ENCODE measurements at regions not wholly inside any gene's neighbourhood (a gene's known extent, or its start where the extent isn't known, plus 50 kb on each side); places are given as distances from the start of the nearest gene placed in this dataset.

DNA sequence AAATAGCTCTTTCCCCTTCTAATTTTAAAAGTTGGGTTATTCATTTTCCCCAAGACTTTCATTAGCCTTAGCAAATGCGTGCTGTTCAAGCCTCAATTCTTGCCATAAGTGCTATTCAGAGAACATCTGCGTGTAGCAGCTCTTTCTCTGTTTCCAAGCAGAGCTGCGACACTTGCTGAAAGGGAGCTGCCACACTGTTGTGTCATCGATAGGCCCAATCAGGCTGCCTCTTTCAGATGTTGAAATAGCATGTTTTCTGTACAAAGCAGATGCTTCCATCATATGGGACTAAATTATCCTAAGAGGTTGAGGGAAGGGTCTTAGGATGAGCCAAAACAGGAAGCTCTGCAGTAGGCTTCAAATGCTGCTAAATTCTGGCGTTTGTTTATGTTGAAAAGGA is 220.9 kb upstream of the CDC14C start:
- no peak overlapping the region for H3K4me3 ChIP-seq (ENCODE audit: low read length)
- H3K27ac ChIP-seq (ENCODE audit: low read length): no peak overlapping the region
- DNase-seq: no peak
- no peaks in the 10 kb centered on the region for H3K9me2 ChIP-seq (replicated peaks; ENCODE audit: insufficient read depth, low read length)
- H4K20me1 ChIP-seq (ENCODE audit: insufficient read depth, low read depth, low read length): no peaks in the 10 kb centered on the region
- H3K4me2 ChIP-seq (ENCODE audit: low read depth, low read length, poor library complexity, severe bottlenecking): no peak overlapping the region
- no peaks in the 10 kb centered on the region for H3K36me3 ChIP-seq (ENCODE audit: insufficient read depth, low read length)
- no peaks in the 10 kb centered on the region for H3K9me3 ChIP-seq (ENCODE audit: low read length)
- H3K4me1 ChIP-seq (ENCODE audit: low read length): peaks cover 5% of the 10 kb centered on the region
- 0 out of 2 replicates have a peak overlapping the region, but pooled peaks have one; percentile 66 for H2AFZ ChIP-seq (ENCODE audit: low read length)
- no peaks in the 10 kb centered on the region for H3K79me2 ChIP-seq (ENCODE audit: low read length)
- H3K27me3 ChIP-seq (ENCODE audit: low read length): no peaks in the 10 kb centered on the region
- no peak overlapping the region for H3K9ac ChIP-seq (ENCODE audit: low read length)

GRCh38 chr7:48708122-48708521 is 216.2 kb upstream of the CDC14C start:
- H3K4me1 ChIP-seq (ENCODE audit: low read length): peaks cover 22% of the 10 kb centered on the region
- H4K20me1 ChIP-seq (ENCODE audit: insufficient read depth, low read depth, low read length): no peaks in the 10 kb centered on the region
- H3K27ac ChIP-seq (ENCODE audit: low read length): no peak overlapping the region
- H3K36me3 ChIP-seq (ENCODE audit: insufficient read depth, low read length): no peaks in the 10 kb centered on the region
- no peak overlapping the region for H3K9ac ChIP-seq (ENCODE audit: low read length)
- no peak overlapping the region for H3K4me3 ChIP-seq (ENCODE audit: low read length)
- H3K27me3 ChIP-seq (ENCODE audit: low read length): no peaks in the 10 kb centered on the region
- no peak overlapping the region for H3K4me2 ChIP-seq (ENCODE audit: low read depth, low read length, poor library complexity, severe bottlenecking)
- H2AFZ ChIP-seq (ENCODE audit: low read length): peak overlapping the region; percentile 31; the same call in 1 of the 2 replicates
- no peak for DNase-seq
- no peaks in the 10 kb centered on the region for H3K79me2 ChIP-seq (ENCODE audit: low read length)
- no peaks in the 10 kb centered on the region for H3K9me3 ChIP-seq (ENCODE audit: low read length)
- H3K9me2 ChIP-seq (replicated peaks; ENCODE audit: insufficient read depth, low read length): no peaks in the 10 kb centered on the region

DNA sequence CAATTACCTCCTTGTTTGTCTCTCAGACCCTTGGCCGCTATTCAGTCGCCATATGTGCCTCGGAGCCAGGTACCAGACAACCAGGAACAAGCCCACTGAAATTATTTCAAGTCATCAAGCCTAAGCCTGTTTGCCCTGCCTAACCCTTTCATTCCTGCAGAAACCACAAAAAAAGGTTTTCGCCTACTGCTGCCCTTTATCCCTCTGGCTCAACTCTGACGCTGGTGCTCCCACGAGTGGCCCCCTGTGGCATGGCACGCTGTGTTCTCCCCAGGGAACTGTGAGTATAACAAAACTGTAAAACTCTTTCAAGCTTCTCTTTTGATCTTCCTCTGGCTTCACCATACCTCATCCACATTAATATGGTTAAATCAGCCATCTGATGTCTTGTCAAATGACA is 215.7 kb upstream of the CDC14C start:
- Histone ChIP-seq H3K27ac (ENCODE audit: low read length) (no peak overlapping the region), H3K27me3 (ENCODE audit: low read length) (no peaks in the 10 kb centered on the region), H4K20me1 (ENCODE audit: insufficient read depth, low read depth, low read length) (no peaks in the 10 kb centered on the region), H3K9me2 (replicated peaks; ENCODE audit: insufficient read depth, low read length) (no peaks in the 10 kb centered on the region), H3K79me2 (ENCODE audit: low read length) (no peaks in the 10 kb centered on the region), H3K4me1 (ENCODE audit: low read length) (peaks cover 19% of the 10 kb centered on the region), H3K4me3 (ENCODE audit: low read length) (no peak overlapping the region), H3K9ac (ENCODE audit: low read length) (no peak overlapping the region), H3K36me3 (ENCODE audit: insufficient read depth, low read length) (no peaks in the 10 kb centered on the region), H2AFZ (ENCODE audit: low read length) (peak overlapping the region; percentile 31; the same call in 1 of the 2 replicates), H3K4me2 (ENCODE audit: low read depth, low read length, poor library complexity, severe bottlenecking) (no peak overlapping the region), H3K9me3 (ENCODE audit: low read length) (no peaks in the 10 kb centered on the region)
- no peak for DNase-seq

GRCh38 chr7:48710995-48711394 is 213.4 kb upstream of the CDC14C start:
- no peaks in the 10 kb centered on the region for H3K36me3 ChIP-seq (ENCODE audit: insufficient read depth, low read length)
- H3K27ac ChIP-seq (ENCODE audit: low read length): no peak overlapping the region
- no peak overlapping the region for H3K4me3 ChIP-seq (ENCODE audit: low read length)
- H4K20me1 ChIP-seq (ENCODE audit: insufficient read depth, low read depth, low read length): no peaks in the 10 kb centered on the region
- H3K9me3 ChIP-seq (ENCODE audit: low read length): no peaks in the 10 kb centered on the region
- H3K4me2 ChIP-seq (ENCODE audit: low read depth, low read length, poor library complexity, severe bottlenecking): no peak overlapping the region
- no peaks in the 10 kb centered on the region for H3K79me2 ChIP-seq (ENCODE audit: low read length)
- peaks cover 19% of the 10 kb centered on the region for H3K4me1 ChIP-seq (ENCODE audit: low read length)
- H3K9ac ChIP-seq (ENCODE audit: low read length): no peak overlapping the region
- peak; percentile 75 for DNase-seq
- no peak overlapping the region for H2AFZ ChIP-seq (ENCODE audit: low read length)
- no peaks in the 10 kb centered on the region for H3K9me2 ChIP-seq (replicated peaks; ENCODE audit: insufficient read depth, low read length)
- no peaks in the 10 kb centered on the region for H3K27me3 ChIP-seq (ENCODE audit: low read length)

DNA sequence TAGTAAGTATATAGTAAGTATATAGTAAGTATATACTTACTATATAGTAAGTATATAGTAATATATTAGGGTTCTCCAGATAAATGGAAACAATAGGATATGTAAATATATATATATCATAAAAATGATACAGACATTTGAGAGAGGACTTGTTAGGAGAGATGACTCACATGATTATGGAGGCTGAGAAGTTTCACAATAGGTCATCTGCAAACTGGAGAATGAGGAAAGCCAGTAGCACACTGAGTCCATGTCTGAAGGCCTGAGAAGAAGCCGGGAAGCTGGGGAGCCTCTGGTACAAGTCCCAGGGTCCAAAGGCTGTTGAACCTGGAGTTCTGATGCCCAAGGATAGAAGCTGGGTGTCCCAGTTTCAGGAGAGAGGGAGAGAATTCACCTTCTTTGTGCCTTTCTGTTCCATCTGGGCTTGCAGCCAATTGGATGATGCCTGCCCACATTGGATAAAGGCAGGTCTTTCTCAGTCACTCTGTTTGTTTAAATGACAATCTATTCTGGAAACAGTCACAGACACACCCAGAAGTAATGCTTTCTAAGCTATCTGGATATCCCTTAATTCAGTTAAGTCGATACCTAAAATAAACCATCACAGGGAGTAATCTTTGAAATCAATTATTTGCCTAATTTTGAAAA is 205.5 kb upstream of the CDC14C start:
- Histone ChIP-seq H3K27me3 (ENCODE audit: low read length) (no peaks in the 10 kb centered on the region), H3K9me2 (replicated peaks; ENCODE audit: insufficient read depth, low read length) (no peaks in the 10 kb centered on the region), H3K9me3 (ENCODE audit: low read length) (no peaks in the 10 kb centered on the region)

DNA sequence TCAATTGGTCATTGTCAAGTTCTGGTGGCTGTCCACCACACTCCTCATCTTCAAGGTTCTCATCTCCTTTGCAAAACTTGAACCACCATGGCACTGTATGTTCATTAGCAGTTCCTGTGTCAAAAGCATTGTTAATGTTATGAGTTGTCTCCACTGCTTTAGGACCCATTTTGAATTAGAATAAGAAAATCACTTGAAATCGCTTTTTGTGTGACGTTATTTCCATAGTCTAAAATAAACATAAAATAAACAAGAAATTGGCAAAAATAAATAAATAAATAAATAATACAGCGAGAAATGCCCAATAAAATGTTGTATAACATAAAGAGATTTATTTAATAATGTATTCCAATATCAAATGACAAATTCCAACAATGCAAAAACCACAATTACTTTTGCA is 195.5 kb upstream of the CDC14C start:
- no peak overlapping the region for H3K27ac ChIP-seq (ENCODE audit: low read length)
- no peak overlapping the region for H3K4me2 ChIP-seq (ENCODE audit: low read depth, low read length, poor library complexity, severe bottlenecking)
- H3K36me3 ChIP-seq (ENCODE audit: insufficient read depth, low read length): no peaks in the 10 kb centered on the region
- H3K9me2 ChIP-seq (replicated peaks; ENCODE audit: insufficient read depth, low read length): no peaks in the 10 kb centered on the region
- no peaks in the 10 kb centered on the region for H3K27me3 ChIP-seq (ENCODE audit: low read length)
- no peak overlapping the region for H2AFZ ChIP-seq (ENCODE audit: low read length)
- no peaks in the 10 kb centered on the region for H3K79me2 ChIP-seq (ENCODE audit: low read length)
- H3K9me3 ChIP-seq (ENCODE audit: low read length): no peaks in the 10 kb centered on the region
- no peak overlapping the region for H3K9ac ChIP-seq (ENCODE audit: low read length)
- no peak overlapping the region for H3K4me3 ChIP-seq (ENCODE audit: low read length)
- DNase-seq: no peak
- no peaks in the 10 kb centered on the region for H4K20me1 ChIP-seq (ENCODE audit: insufficient read depth, low read depth, low read length)
- H3K4me1 ChIP-seq (ENCODE audit: low read length): peaks cover 7% of the 10 kb centered on the region

More for the DNA sequence above, 205.5 kb upstream of the CDC14C start:
- Histone ChIP-seq H3K9ac (ENCODE audit: low read length) (no peak overlapping the region), H3K36me3 (ENCODE audit: insufficient read depth, low read length) (no peaks in the 10 kb centered on the region), H2AFZ (ENCODE audit: low read length) (no peak overlapping the region), H3K79me2 (ENCODE audit: low read length) (no peaks in the 10 kb centered on the region), H3K27ac (ENCODE audit: low read length) (no peak overlapping the region), H4K20me1 (ENCODE audit: insufficient read depth, low read depth, low read length) (no peaks in the 10 kb centered on the region), H3K4me1 (ENCODE audit: low read length) (no peaks in the 10 kb centered on the region), H3K4me3 (ENCODE audit: low read length) (no peak overlapping the region), H3K4me2 (ENCODE audit: low read depth, low read length, poor library complexity, severe bottlenecking) (no peak overlapping the region)
- DNase-seq: no peak

DNA sequence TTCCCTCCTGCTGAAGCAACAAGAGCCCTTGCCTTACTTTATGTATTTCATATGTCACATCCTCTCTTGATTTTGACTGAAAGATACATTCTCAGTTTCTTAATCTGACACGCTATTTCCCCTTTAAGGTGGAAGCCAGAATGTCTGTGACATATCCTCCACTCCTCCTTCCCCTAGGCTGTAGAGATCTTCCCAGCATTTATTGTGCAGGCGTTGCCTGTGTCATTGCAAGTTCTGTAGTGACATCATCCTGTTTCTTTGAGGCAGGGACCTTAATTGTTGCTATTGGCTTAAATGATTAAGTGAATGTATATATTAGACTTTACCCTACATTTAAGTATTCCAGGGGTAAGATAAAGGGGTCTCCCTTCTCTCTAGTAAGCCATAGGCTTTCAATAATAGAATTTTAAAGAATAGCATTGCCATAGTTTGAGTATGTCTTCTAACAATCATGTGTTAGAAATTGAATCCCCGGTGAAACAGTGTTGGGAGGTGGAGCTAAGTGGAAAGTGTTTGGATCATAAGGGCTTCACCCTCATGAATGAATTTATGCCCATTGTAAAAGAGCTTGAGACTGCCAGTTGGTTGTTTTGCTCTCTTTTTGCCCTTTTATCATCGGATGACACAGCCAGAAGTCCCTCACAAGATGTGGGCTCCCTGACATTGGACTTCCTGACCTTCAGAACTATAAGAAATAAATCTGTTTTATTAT is 189.5 kb upstream of the CDC14C start:
- Histone ChIP-seq H3K36me3 (ENCODE audit: insufficient read depth, low read length) (no peaks in the 10 kb centered on the region), H2AFZ (ENCODE audit: low read length) (peak overlapping the region; percentile 32; the same call in 1 of the 2 replicates), H3K9me3 (ENCODE audit: low read length) (peaks cover 8% of the 10 kb centered on the region; the same call in 1 of the 2 replicates), H4K20me1 (ENCODE audit: insufficient read depth, low read depth, low read length) (no peaks in the 10 kb centered on the region), H3K4me3 (ENCODE audit: low read length) (no peak overlapping the region), H3K27ac (ENCODE audit: low read length) (no peak overlapping the region), H3K9ac (ENCODE audit: low read length) (no peak overlapping the region), H3K79me2 (ENCODE audit: low read length) (no peaks in the 10 kb centered on the region), H3K4me2 (ENCODE audit: low read depth, low read length, poor library complexity, severe bottlenecking) (no peak overlapping the region), H3K4me1 (ENCODE audit: low read length) (peaks cover 4% of the 10 kb centered on the region; the same call in 1 of the 2 replicates), H3K27me3 (ENCODE audit: low read length) (no peaks in the 10 kb centered on the region), H3K9me2 (replicated peaks; ENCODE audit: insufficient read depth, low read length) (no peaks in the 10 kb centered on the region)
- no peak for DNase-seq

DNA sequence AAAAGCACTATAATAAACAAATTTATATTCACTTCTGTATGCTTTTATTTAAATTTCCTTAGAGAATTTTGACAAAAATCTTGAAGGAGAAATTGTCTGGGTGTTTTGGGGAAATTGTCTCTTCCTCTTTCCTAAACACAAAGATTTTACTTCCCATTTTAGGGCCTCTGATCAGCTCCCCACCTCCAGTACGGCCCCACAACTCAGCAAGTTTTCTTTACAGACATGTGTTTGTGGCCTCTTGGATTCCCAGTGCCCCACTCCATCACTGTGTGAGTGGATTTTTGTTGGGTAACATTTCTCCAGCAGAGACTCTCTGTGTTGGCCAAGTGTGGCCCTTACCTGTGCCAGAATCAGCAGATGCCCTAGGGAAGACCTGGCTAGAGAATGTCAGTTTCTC is 182.8 kb upstream of the CDC14C start:
- Histone ChIP-seq H3K9me3 (ENCODE audit: low read length) (peaks cover 8% of the 10 kb centered on the region; the same call in 1 of the 2 replicates), H3K27me3 (ENCODE audit: low read length) (no peaks in the 10 kb centered on the region), H3K36me3 (ENCODE audit: insufficient read depth, low read length) (no peaks in the 10 kb centered on the region), H4K20me1 (ENCODE audit: insufficient read depth, low read depth, low read length) (no peaks in the 10 kb centered on the region), H3K4me3 (ENCODE audit: low read length) (no peak overlapping the region), H3K4me1 (ENCODE audit: low read length) (peaks cover 22% of the 10 kb centered on the region), H3K9me2 (replicated peaks; ENCODE audit: insufficient read depth, low read length) (no peaks in the 10 kb centered on the region), H3K4me2 (ENCODE audit: low read depth, low read length, poor library complexity, severe bottlenecking) (peak overlapping the region; percentile 24), H3K79me2 (ENCODE audit: low read length) (no peaks in the 10 kb centered on the region), H2AFZ (ENCODE audit: low read length) (no peak overlapping the region), H3K9ac (ENCODE audit: low read length) (no peak overlapping the region), H3K27ac (ENCODE audit: low read length) (no peak overlapping the region)
- no peak for DNase-seq

Measured in Karpas-422 (cell line).